ENCODE measurements at regions not wholly inside any gene's neighbourhood (a gene's known extent, or its start where the extent isn't known, plus 50 kb on each side); places are given as distances from the start of the nearest gene placed in this dataset.
"Not testable (repeated sequence)": the region's sequence is repeated elsewhere in the genome, so short reads cannot be mapped to it uniquely, and the experiment has no call there.

- Histone ChIP-seq H3K36me3 (ENCODE audit: insufficient read depth, low read length) (no peaks in the 10 kb centered on the region), H3K9me3 (ENCODE audit: low read depth, low read length) (no peaks in the 10 kb centered on the region), H3K27ac (peak overlapping the region; percentile 58; the same call in 1 of the 2 replicates), H3K9ac (ENCODE audit: insufficient read length) (no peak overlapping the region), H3K4me3 (peak overlapping the region; percentile 46)
- DNase-seq (ENCODE audit: low read depth, low spot score), result peak; percentile 5
- TF ChIP-seq FOXP2 (optimal IDR thresholded peaks at IDR 0.05; ENCODE audit: control extremely low read depth, extremely low read length, insufficient read depth) (no peak), EZH2 (IDR thresholded peaks at IDR 0.05) (no peak), POLR2AphosphoS5 (IDR thresholded peaks at IDR 0.05; ENCODE audit: borderline replicate concordance, low read depth, low read length) (no peak)
Observed at GRCh38 chr11:87634331-87634730, 540.9 kb downstream of the RAB38 start.

DNA sequence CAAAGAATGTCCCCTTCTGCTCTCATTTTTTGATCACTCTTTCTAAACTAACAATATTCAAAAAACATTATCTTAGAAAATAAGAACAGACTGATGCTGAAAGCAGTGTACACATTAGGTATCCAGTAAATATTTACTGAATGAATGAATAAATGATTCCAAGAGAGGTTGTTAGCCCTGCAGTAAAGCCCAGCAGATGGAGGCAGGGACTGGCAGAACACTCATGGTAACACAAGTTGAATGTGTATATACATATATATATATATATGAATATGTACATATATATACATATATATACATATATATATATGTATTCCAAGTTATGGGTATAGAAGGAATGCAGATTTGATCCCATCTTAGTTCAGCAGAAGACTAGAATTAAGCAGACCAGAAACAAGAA is 546.3 kb downstream of the RAB38 start:
- DNase-seq (ENCODE audit: low read depth, low spot score), result no peak
- Histone ChIP-seq H3K9ac (ENCODE audit: insufficient read length) (no peak overlapping the region), H3K9me3 (ENCODE audit: low read depth, low read length) (no peaks in the 10 kb centered on the region), H3K4me3 (no peak overlapping the region), H3K27ac (no peak overlapping the region), H3K36me3 (ENCODE audit: insufficient read depth, low read length) (no peaks in the 10 kb centered on the region)
- TF ChIP-seq POLR2AphosphoS5 (IDR thresholded peaks at IDR 0.05; ENCODE audit: borderline replicate concordance, low read depth, low read length), result no peak
- TF ChIP-seq EZH2 (IDR thresholded peaks at IDR 0.05), result no peak
- no peak for TF ChIP-seq FOXP2 (optimal IDR thresholded peaks at IDR 0.05; ENCODE audit: control extremely low read depth, extremely low read length, insufficient read depth)

DNA sequence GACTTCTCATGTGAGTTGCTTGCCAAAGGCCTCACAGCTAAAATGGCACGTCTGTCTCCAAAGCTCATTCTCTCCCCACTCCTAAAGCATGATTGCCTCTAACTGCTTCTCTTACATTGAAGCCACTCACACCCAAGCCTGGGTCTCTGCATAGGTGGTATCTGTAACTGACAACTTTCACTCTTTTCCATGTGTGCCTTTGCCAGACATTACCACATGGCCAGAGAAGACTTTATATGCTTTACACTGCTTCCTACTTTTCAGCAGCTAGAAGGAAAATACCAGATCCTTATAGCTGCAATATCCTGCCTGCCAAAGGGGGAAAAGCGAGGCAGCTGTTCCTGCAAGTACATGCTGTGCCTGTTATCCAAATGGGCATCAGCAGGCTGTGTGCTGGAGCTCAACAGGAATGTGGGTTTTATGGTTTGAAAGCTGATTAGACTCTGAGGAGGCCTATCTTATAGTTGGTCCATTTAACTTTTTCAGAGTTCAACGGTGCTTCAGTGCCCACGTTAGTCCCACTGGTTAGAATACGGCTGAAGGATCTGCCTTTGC is 547.1 kb downstream of the RAB38 start:
- no peaks in the 10 kb centered on the region for H3K36me3 ChIP-seq (ENCODE audit: insufficient read depth, low read length)
- no peaks in the 10 kb centered on the region for H3K9me3 ChIP-seq (ENCODE audit: low read depth, low read length)
- no peak overlapping the region for H3K27ac ChIP-seq
- no peak for TF ChIP-seq EZH2 (IDR thresholded peaks at IDR 0.05)
- TF ChIP-seq POLR2AphosphoS5 (IDR thresholded peaks at IDR 0.05; ENCODE audit: borderline replicate concordance, low read depth, low read length), result no peak
- no peak for TF ChIP-seq FOXP2 (optimal IDR thresholded peaks at IDR 0.05; ENCODE audit: control extremely low read depth, extremely low read length, insufficient read depth)
- H3K9ac ChIP-seq (ENCODE audit: insufficient read length), result no peak overlapping the region
- no peak overlapping the region for H3K4me3 ChIP-seq
- DNase-seq (ENCODE audit: low read depth, low spot score), result no peak

GRCh38 chr11:87623531-87624365 is 551.5 kb downstream of the RAB38 start:
- DNase-seq (ENCODE audit: low read depth, low spot score); H3K9me3 ChIP-seq (ENCODE audit: low read depth, low read length); H3K27ac ChIP-seq; H3K36me3 ChIP-seq (ENCODE audit: insufficient read depth, low read length); H3K9ac ChIP-seq (ENCODE audit: insufficient read length); H3K4me3 ChIP-seq: not testable (repeated sequence)

DNA sequence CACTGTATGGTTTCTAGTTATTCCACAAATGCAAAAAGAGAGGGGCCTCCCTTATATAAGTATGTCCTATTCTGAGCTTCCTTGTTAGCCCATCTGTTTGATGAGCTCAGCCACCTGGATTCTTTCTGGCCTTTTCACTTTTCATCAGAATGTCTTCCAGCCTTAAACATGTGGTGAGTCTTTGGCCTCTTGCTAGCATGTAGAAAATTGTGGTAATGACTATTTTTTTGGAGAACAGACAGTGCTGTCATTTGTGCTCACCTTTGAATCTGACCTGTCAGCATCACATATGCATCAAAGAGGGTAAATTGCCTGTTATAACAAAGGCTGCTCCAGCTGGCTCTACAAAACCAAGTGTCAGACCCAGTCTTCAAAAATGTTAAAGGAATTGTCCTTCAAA is 558.7 kb downstream of the RAB38 start:
- TF ChIP-seq POLR2AphosphoS5 (IDR thresholded peaks at IDR 0.05; ENCODE audit: borderline replicate concordance, low read depth, low read length) (no peak), FOXP2 (optimal IDR thresholded peaks at IDR 0.05; ENCODE audit: control extremely low read depth, extremely low read length, insufficient read depth) (no peak), EZH2 (IDR thresholded peaks at IDR 0.05) (no peak)
- Histone ChIP-seq H3K9ac (ENCODE audit: insufficient read length) (no peak overlapping the region), H3K9me3 (ENCODE audit: low read depth, low read length) (no peaks in the 10 kb centered on the region), H3K36me3 (ENCODE audit: insufficient read depth, low read length) (no peaks in the 10 kb centered on the region), H3K4me3 (no peak overlapping the region), H3K27ac (no peak overlapping the region)
- no peak for DNase-seq (ENCODE audit: low read depth, low spot score)

DNA sequence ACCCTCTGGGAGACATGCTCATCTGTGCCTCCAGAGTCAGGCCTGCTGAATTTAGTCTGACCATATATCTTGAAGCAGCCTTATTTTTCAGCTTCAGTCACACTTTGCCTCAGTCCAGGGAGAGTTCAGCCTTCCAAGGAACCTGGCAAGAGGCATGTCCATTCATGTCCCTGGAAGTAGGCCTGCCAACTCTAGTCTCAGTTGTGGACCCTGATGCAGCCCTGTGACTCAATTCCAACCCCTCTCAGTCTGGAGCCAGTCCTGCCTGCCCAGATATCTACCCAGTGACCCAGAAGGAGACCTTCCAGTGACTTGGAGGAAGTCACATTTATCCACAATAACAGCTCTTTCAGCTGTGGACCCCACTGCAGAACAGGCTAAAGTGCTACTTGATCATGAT is 566.6 kb downstream of the TMEM135 start:
- TF ChIP-seq FOXP2 (optimal IDR thresholded peaks at IDR 0.05; ENCODE audit: control extremely low read depth, extremely low read length, insufficient read depth) (no peak), POLR2AphosphoS5 (IDR thresholded peaks at IDR 0.05; ENCODE audit: borderline replicate concordance, low read depth, low read length) (no peak), EZH2 (IDR thresholded peaks at IDR 0.05) (no peak)
- H3K9ac ChIP-seq (ENCODE audit: insufficient read length), result no peak overlapping the region
- no peak for DNase-seq (ENCODE audit: low read depth, low spot score)

GRCh38 chr11:87603887-87604286 is 566.2 kb downstream of the TMEM135 start:
- H3K36me3 ChIP-seq (ENCODE audit: insufficient read depth, low read length), result no peaks in the 10 kb centered on the region
- no peak overlapping the region for H3K4me3 ChIP-seq
- no peak for DNase-seq (ENCODE audit: low read depth, low spot score)
- no peaks in the 10 kb centered on the region for H3K9me3 ChIP-seq (ENCODE audit: low read depth, low read length)
- no peak overlapping the region for H3K27ac ChIP-seq
- no peak for TF ChIP-seq EZH2 (IDR thresholded peaks at IDR 0.05)
- no peak for TF ChIP-seq FOXP2 (optimal IDR thresholded peaks at IDR 0.05; ENCODE audit: control extremely low read depth, extremely low read length, insufficient read depth)
- no peak for TF ChIP-seq POLR2AphosphoS5 (IDR thresholded peaks at IDR 0.05; ENCODE audit: borderline replicate concordance, low read depth, low read length)
- H3K9ac ChIP-seq (ENCODE audit: insufficient read length), result no peak overlapping the region

More for the DNA sequence above, 566.6 kb downstream of the TMEM135 start:
- Histone ChIP-seq H3K36me3 (ENCODE audit: insufficient read depth, low read length) (no peaks in the 10 kb centered on the region), H3K27ac (no peak overlapping the region), H3K9me3 (ENCODE audit: low read depth, low read length) (no peaks in the 10 kb centered on the region), H3K4me3 (no peak overlapping the region)

- no peaks in the 10 kb centered on the region for H3K36me3 ChIP-seq (ENCODE audit: insufficient read depth, low read length)
- H3K9me3 ChIP-seq (ENCODE audit: low read depth, low read length), result no peaks in the 10 kb centered on the region
- DNase-seq (ENCODE audit: low read depth, low spot score), result no peak
- TF ChIP-seq FOXP2 (optimal IDR thresholded peaks at IDR 0.05; ENCODE audit: control extremely low read depth, extremely low read length, insufficient read depth) (no peak), EZH2 (IDR thresholded peaks at IDR 0.05) (no peak), POLR2AphosphoS5 (IDR thresholded peaks at IDR 0.05; ENCODE audit: borderline replicate concordance, low read depth, low read length) (no peak)
- H3K4me3 ChIP-seq, result no peak overlapping the region
- H3K9ac ChIP-seq (ENCODE audit: insufficient read length), result no peak overlapping the region
- H3K27ac ChIP-seq, result no peak overlapping the region
Observed at GRCh38 chr11:87602776-87603175, 565.0 kb downstream of the TMEM135 start.
